ENCODE measurements at regions not wholly inside any gene's neighbourhood (a gene's known extent, or its start where the extent isn't known, plus 50 kb on each side); places are given as distances from the start of the nearest gene placed in this dataset.

- Histone ChIP-seq H3K79me2 (ENCODE audit: insufficient read depth, low read depth, low read length) (no peaks in the 10 kb centered on the region), H3K4me3 (ENCODE audit: low read depth, low read length, poor library complexity, severe bottlenecking) (no peak overlapping the region), H3K4me1 (ENCODE audit: insufficient read depth, low read length, poor library complexity, severe bottlenecking) (no peaks in the 10 kb centered on the region), H2AFZ (ENCODE audit: low read length) (no peak overlapping the region), H3K9me2 (ENCODE audit: insufficient read depth, low read length) (no peaks in the 10 kb centered on the region), H4K20me1 (ENCODE audit: insufficient read depth, low read length) (no peaks in the 10 kb centered on the region), H3K9me3 (ENCODE audit: low read length) (no peaks in the 10 kb centered on the region), H3K36me3 (ENCODE audit: insufficient read depth, low read length) (no peaks in the 10 kb centered on the region), H3K27ac (ENCODE audit: low read depth, low read length, poor library complexity, severe bottlenecking) (no peak overlapping the region), H3K4me2 (ENCODE audit: low read length) (no peak overlapping the region)
- ChIA-PET CTCF (ENCODE audit: unreplicated experiment) (no interaction called here), POLR2A (interaction anchor here (0.6 to 0.7 kb wide), 5 partner anchors 9 to 1788 kb away, joined by 4 to 7 read pairs (median 5); no protein-coding TSS in a partner anchor)
- no peak for TF ChIP-seq EZH2phosphoT487 (IDR thresholded peaks at IDR 0.05; ENCODE audit: borderline replicate concordance, low read depth, low read length)
- no peak for TF ChIP-seq CTCF (conservative IDR thresholded peaks at IDR 0.05; ENCODE audit: low read length)
- DNase-seq (ENCODE audit: low spot score), result no peak
- intact Hi-C loops (cut with micrococcal nuclease; ENCODE audit: unreplicated experiment), result no loop called here
- BruUV-seq (replicated peaks), result no TSS peak
These were observed 665.7 kb upstream of the SLC10A2 start for GRCh38 chr13:103731959-103732358.

DNA sequence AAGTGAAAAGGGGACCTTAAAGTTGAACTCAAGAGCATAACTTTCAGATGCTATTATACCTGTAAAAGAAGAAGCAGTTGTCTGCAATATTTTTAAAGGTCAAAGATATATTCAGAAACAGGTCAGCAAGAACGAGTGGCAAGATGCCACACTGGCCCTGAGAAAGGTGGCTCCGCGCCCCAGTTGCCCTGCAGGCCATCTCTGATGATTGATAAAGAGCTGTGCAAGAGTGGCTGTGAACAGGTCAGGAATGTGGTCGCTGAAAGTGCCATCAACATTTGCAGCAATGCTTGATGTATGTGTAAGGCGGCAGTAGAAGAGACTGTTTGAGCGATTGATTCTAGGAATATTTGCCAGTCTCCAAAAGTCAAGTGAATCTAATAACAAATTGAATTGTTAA lies 664.2 kb upstream of the SLC10A2 start:
- H3K79me2 ChIP-seq (ENCODE audit: insufficient read depth, low read depth, low read length), result no peaks in the 10 kb centered on the region
- no peak overlapping the region for H3K4me3 ChIP-seq (ENCODE audit: low read depth, low read length, poor library complexity, severe bottlenecking)
- H3K36me3 ChIP-seq (ENCODE audit: insufficient read depth, low read length), result no peaks in the 10 kb centered on the region
- POLR2A ChIA-PET, result no interaction called here
- DNase-seq (ENCODE audit: low spot score), result no peak
- no peak overlapping the region for H2AFZ ChIP-seq (ENCODE audit: low read length)
- intact Hi-C loops (cut with micrococcal nuclease; ENCODE audit: unreplicated experiment), result no loop called here
- TF ChIP-seq CTCF (conservative IDR thresholded peaks at IDR 0.05; ENCODE audit: low read length), result no peak
- TF ChIP-seq EZH2phosphoT487 (IDR thresholded peaks at IDR 0.05; ENCODE audit: borderline replicate concordance, low read depth, low read length), result no peak
- no peaks in the 10 kb centered on the region for H4K20me1 ChIP-seq (ENCODE audit: insufficient read depth, low read length)
- no peak overlapping the region for H3K4me2 ChIP-seq (ENCODE audit: low read length)
- no peaks in the 10 kb centered on the region for H3K4me1 ChIP-seq (ENCODE audit: insufficient read depth, low read length, poor library complexity, severe bottlenecking)
- no peaks in the 10 kb centered on the region for H3K9me2 ChIP-seq (ENCODE audit: insufficient read depth, low read length)
- no peaks in the 10 kb centered on the region for H3K9me3 ChIP-seq (ENCODE audit: low read length)
- no peak overlapping the region for H3K27ac ChIP-seq (ENCODE audit: low read depth, low read length, poor library complexity, severe bottlenecking)
- CTCF ChIA-PET (ENCODE audit: unreplicated experiment), result no interaction called here
- BruUV-seq (replicated peaks), result no TSS peak

GRCh38 chr13:103726808-103727207 lies 660.6 kb upstream of the SLC10A2 start:
- ChIA-PET CTCF (ENCODE audit: unreplicated experiment) (no interaction called here), POLR2A (no interaction called here)
- BruUV-seq (replicated peaks), result no TSS peak
- no peak for DNase-seq (ENCODE audit: low spot score)
- Histone ChIP-seq H4K20me1 (ENCODE audit: insufficient read depth, low read length) (no peaks in the 10 kb centered on the region), H3K9me2 (ENCODE audit: insufficient read depth, low read length) (no peaks in the 10 kb centered on the region), H3K36me3 (ENCODE audit: insufficient read depth, low read length) (no peaks in the 10 kb centered on the region), H3K4me1 (ENCODE audit: insufficient read depth, low read length, poor library complexity, severe bottlenecking) (no peaks in the 10 kb centered on the region), H3K4me3 (ENCODE audit: low read depth, low read length, poor library complexity, severe bottlenecking) (no peak overlapping the region), H3K79me2 (ENCODE audit: insufficient read depth, low read depth, low read length) (no peaks in the 10 kb centered on the region), H3K4me2 (ENCODE audit: low read length) (no peak overlapping the region), H3K9me3 (ENCODE audit: low read length) (no peaks in the 10 kb centered on the region), H2AFZ (ENCODE audit: low read length) (no peak overlapping the region), H3K27ac (ENCODE audit: low read depth, low read length, poor library complexity, severe bottlenecking) (no peak overlapping the region)
- TF ChIP-seq CTCF (conservative IDR thresholded peaks at IDR 0.05; ENCODE audit: low read length) (no peak), EZH2phosphoT487 (IDR thresholded peaks at IDR 0.05; ENCODE audit: borderline replicate concordance, low read depth, low read length) (no peak)
- intact Hi-C loops (cut with micrococcal nuclease; ENCODE audit: unreplicated experiment), result no loop called here

Data from OCI-LY7 (cell line).